ENCODE measurements at regions not wholly inside any gene's neighbourhood (a gene's known extent, or its start where the extent isn't known, plus 50 kb on each side); places are given as distances from the start of the nearest gene placed in this dataset.

DNA sequence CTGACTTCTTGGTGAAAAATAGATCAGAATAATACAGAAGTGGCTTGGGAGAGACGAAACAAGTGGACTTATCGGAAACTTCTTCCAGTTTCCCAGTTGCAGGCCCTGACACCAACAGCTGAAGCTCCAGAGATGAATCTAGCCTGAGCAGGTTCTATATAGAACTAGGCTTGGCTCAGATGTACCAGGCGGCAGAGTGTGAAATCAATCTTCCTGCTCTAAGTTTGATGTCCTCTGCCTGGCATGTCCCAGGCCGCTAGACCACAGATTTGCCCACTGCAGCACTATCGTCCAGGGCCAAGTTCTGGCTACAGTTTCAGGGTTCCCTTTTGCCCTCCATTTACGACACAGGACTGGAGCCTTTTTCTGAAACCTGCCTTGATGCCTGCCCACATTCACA is 91.3 kb upstream of the PLEKHA5 start:
- Histone ChIP-seq H3K27me3 (ENCODE audit: insufficient read depth, poor library complexity, severe bottlenecking) (no peaks in the 10 kb centered on the region), H3K4me3 (replicated peaks; ENCODE audit: insufficient read depth, low read length) (no peak overlapping the region), H3K27ac (replicated peaks) (no peak overlapping the region)
- TF ChIP-seq, protein P1, sequence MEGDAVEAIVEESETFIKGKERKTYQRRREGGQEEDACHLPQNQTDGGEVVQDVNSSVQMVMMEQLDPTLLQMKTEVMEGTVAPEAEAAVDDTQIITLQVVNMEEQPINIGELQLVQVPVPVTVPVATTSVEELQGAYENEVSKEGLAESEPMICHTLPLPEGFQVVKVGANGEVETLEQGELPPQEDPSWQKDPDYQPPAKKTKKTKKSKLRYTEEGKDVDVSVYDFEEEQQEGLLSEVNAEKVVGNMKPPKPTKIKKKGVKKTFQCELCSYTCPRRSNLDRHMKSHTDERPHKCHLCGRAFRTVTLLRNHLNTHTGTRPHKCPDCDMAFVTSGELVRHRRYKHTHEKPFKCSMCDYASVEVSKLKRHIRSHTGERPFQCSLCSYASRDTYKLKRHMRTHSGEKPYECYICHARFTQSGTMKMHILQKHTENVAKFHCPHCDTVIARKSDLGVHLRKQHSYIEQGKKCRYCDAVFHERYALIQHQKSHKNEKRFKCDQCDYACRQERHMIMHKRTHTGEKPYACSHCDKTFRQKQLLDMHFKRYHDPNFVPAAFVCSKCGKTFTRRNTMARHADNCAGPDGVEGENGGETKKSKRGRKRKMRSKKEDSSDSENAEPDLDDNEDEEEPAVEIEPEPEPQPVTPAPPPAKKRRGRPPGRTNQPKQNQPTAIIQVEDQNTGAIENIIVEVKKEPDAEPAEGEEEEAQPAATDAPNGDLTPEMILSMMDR (IDR thresholded peaks at IDR 0.05; ENCODE audit: insufficient read depth, low read length) = no peak
- no peak for TF ChIP-seq POLR2AphosphoS5 (IDR thresholded peaks at IDR 0.05; ENCODE audit: low read depth)
- no peak for TF ChIP-seq SPI1 (IDR thresholded peaks at IDR 0.05; ENCODE audit: borderline replicate concordance, low read depth)
- TF ChIP-seq GABPA (IDR thresholded peaks at IDR 0.05; ENCODE audit: low read depth) = no peak
- TF ChIP-seq, protein P2, sequence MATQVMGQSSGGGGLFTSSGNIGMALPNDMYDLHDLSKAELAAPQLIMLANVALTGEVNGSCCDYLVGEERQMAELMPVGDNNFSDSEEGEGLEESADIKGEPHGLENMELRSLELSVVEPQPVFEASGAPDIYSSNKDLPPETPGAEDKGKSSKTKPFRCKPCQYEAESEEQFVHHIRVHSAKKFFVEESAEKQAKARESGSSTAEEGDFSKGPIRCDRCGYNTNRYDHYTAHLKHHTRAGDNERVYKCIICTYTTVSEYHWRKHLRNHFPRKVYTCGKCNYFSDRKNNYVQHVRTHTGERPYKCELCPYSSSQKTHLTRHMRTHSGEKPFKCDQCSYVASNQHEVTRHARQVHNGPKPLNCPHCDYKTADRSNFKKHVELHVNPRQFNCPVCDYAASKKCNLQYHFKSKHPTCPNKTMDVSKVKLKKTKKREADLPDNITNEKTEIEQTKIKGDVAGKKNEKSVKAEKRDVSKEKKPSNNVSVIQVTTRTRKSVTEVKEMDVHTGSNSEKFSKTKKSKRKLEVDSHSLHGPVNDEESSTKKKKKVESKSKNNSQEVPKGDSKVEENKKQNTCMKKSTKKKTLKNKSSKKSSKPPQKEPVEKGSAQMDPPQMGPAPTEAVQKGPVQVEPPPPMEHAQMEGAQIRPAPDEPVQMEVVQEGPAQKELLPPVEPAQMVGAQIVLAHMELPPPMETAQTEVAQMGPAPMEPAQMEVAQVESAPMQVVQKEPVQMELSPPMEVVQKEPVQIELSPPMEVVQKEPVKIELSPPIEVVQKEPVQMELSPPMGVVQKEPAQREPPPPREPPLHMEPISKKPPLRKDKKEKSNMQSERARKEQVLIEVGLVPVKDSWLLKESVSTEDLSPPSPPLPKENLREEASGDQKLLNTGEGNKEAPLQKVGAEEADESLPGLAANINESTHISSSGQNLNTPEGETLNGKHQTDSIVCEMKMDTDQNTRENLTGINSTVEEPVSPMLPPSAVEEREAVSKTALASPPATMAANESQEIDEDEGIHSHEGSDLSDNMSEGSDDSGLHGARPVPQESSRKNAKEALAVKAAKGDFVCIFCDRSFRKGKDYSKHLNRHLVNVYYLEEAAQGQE (IDR thresholded peaks at IDR 0.05; ENCODE audit: insufficient replicate concordance, low read depth) = no peak
- DNase-seq (ENCODE audit: low read depth in 1 of 2, low spot score in 1 of 2) = no peak

GRCh38 chr12:19039515-19039914 is 90.0 kb upstream of the PLEKHA5 start:
- no peak for TF ChIP-seq GABPA (IDR thresholded peaks at IDR 0.05; ENCODE audit: low read depth)
- TF ChIP-seq, protein P1 (IDR thresholded peaks at IDR 0.05; ENCODE audit: insufficient read depth, low read length) = no peak
- TF ChIP-seq SPI1 (IDR thresholded peaks at IDR 0.05; ENCODE audit: borderline replicate concordance, low read depth) = no peak
- no peak for TF ChIP-seq POLR2AphosphoS5 (IDR thresholded peaks at IDR 0.05; ENCODE audit: low read depth)
- TF ChIP-seq, protein P2 (IDR thresholded peaks at IDR 0.05; ENCODE audit: insufficient replicate concordance, low read depth) = no peak
- no peaks in the 10 kb centered on the region for H3K27me3 ChIP-seq (ENCODE audit: insufficient read depth, poor library complexity, severe bottlenecking)
- DNase-seq (ENCODE audit: low read depth in 1 of 2, low spot score in 1 of 2) = no peak
- H3K4me3 ChIP-seq (replicated peaks; ENCODE audit: insufficient read depth, low read length) = no peak overlapping the region
- no peak overlapping the region for H3K27ac ChIP-seq (replicated peaks)

- no peaks in the 10 kb centered on the region for H3K27me3 ChIP-seq (ENCODE audit: insufficient read depth, poor library complexity, severe bottlenecking)
- H3K27ac ChIP-seq (replicated peaks) = no peak overlapping the region
- no peak for DNase-seq (ENCODE audit: low read depth in 1 of 2, low spot score in 1 of 2)
- H3K4me3 ChIP-seq (replicated peaks; ENCODE audit: insufficient read depth, low read length) = no peak overlapping the region
- TF ChIP-seq, protein P2 (IDR thresholded peaks at IDR 0.05; ENCODE audit: insufficient replicate concordance, low read depth) = no peak
- TF ChIP-seq SPI1 (IDR thresholded peaks at IDR 0.05; ENCODE audit: borderline replicate concordance, low read depth) (no peak), GABPA (IDR thresholded peaks at IDR 0.05; ENCODE audit: low read depth) (no peak), POLR2AphosphoS5 (IDR thresholded peaks at IDR 0.05; ENCODE audit: low read depth) (no peak)
- TF ChIP-seq, protein P1 (IDR thresholded peaks at IDR 0.05; ENCODE audit: insufficient read depth, low read length) = no peak
Observed at GRCh38 chr12:19042221-19042620, 87.3 kb upstream of the PLEKHA5 start.

Data from HL-60 (cell line).